Dermis microvascular lymphatic vessel endothelial cell (primary cell): ENCODE measurements at regions not wholly inside any gene's neighbourhood (a gene's known extent, or its start where the extent isn't known, plus 50 kb on each side); places are given as distances from the start of the nearest gene placed in this dataset.

Source experiments
- DNase-seq, 2 donors: peaks; one replicate each; pipeline versions ENCODE4 v3.0.0 to v3.0.0-alpha.2; 2010; ENCODE audit warnings: low read depth in 2 of 2

DNA sequence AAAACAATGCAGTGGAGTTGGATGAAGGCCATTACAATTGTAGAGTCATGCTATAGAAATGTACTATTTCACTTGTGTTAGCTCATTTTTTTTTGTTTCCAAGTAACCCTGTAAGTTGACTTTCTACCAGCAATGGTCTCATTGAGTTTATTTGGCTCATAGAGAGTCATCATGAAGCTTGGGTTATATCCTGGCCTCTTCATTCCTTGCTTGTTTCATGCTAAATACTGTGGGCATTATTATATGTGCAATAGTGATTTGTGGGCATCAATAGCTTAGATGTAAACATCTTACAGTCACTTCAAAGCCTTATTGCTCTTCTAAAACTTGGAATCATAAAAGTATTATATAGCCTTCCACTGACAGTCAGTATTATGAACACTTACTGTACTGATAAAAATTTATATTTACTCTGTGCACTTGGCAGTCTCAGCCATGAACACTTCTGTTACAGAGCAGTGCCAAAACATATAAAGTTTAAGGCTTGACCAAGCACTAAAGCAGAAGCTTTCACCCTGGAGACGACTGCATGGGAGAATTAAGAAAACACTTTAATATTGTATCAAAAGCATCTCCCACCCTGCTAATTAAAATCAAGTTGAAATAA is 751.2 kb downstream of the SATB2 start:
- DNase-seq: no peak

DNA sequence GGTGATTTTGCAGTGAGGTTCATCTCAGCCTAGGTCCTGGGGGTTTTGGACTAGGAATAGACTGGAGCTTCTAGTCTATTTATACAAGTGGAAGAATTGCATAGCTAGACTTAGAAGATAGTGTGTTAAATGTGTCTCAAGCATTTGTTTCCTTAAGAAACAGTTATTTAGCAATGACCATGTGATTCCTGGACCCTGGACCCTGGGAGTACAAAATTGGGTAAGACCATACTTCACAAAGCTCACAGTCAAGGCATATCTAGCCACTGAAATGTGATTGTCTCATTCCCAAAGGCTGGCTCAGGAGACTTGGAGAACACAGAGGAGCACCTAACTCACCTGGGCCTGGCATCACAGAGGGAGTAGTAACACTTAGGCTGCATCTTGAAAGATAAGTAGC is 754.5 kb downstream of the SATB2 start:
- DNase-seq: no peak

DNA sequence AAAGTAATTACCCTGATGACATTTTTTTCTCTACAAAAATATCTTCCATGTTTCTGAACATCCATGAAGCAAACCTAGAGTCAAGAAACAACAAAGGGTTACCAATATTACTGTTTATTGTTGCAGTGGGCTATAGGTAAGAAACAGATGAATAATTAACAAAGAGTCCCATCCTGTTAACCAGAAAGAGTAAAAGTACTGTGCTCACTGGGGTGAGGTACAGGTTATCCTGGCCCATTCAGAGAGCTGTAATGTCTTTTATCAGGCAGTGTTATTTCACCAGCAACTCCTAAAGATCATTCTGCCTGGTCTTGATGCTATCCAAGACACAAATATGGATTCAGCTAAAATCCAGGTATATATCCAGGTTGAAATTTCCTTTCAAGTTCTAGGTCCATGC is 754.9 kb downstream of the SATB2 start:
- DNase-seq: no peak

DNA sequence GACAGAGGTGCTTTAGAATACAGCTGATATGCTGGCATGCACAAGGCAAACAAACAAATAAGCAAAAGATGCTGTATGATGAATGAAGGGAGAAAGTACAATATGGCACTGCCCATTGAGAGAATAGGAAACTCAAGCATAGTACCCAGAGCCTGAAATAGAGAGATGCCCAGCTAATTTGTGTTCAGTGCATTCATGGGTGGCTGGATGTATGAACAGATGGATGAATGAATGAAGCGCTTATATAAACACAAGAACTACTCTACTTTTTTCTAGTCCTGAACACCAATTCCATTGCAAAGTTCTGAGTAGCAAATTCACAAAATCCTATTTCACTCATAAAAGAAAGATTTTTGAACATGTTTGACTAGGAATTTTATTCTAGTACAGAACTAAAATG is 756.3 kb downstream of the SATB2 start:
- no peak for DNase-seq

DNA sequence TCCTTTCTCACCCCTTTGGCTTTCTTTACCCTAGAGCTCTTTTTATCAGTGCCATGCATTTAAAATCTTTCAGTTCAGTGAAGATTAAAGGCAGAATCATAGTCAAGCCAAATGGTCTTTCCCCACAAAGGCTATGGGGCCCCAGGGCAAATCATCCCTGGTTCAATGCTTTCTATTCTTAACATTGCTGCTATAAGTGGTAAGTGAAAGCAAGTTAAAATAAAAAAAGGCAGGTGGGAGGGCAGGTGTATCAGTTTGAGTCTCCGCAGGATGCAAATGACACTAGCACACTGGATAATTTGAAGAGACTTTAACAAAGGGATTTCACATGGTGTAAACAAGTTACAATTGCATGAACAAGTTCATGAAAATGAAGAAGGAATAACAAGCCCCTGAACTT is 757.4 kb downstream of the SATB2 start:
- DNase-seq: no peak

DNA sequence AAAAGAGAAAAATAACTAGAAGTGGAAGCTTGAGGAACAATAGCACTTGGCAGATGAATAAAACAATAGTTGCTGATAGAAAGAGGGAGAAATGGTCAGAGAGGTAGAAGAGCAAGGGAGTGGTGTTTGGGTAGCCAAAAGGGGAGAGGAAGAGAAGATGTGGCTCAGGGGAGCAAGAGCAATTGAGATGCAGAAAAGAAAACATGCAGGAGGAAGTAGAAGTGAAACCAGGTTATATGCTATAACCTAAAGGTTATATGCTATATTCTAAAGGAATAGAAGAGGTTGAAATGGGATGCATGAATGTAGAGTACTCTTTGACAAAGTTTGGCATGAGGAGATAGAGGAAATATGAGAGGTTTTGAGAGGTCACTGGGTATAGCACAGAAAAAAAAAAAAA is 759.5 kb downstream of the SATB2 start:
- no peak for DNase-seq

DNA sequence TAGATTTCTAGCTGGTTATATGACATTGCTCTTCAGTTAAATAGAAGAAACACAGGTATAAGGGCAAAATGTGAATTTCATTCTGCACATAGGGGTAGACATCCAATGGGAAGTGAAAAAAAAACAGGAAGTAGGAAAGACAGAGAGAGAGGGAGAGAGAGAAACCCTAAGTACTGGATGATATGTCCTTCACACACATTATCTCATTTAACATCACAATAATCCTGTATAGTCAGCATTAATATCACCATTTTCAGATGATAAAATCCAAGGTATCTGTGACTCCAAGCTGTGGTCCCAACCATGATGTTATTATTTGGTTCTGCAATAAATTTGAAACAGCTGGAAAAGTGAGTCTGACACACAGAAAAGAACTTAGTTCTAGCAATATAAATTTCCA is 759.9 kb downstream of the SATB2 start:
- DNase-seq: no peak

DNA sequence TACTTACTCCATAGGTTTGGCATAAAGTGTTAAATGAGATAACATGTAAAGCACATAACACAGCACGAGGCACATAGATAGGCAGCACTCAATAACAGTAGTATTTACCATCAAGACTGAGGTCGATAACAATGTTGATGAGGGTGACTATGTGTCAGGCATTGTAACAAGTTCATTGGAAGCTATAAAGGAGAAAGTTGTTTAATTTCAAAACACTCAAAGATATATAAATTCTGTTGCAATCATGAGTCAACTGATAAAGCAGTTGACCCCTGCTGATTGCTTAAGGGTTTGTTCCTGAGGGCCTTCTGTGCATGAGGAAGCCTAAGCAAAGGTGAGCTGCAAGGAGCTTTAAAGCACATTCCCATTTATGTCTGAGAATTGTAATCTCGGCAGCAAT is 760.5 kb downstream of the SATB2 start:
- no peak for DNase-seq

DNA sequence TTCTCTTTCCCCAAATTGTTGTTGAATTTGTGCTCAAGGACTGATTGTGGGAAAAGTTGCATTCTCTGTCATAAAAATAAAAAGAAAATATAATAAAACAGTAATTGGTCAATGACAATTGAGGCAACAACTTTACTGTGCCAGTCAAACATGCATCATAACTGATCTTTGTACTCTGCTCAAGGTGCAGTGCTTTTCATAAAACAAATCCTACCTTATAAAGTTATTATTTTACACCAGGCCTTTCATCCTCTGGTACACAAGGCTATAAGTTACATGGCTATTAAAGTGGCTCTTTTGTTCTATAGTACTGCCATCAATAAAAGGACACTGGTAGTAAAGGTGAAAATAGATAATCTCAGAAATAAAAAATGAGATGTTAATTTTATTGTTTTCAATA is 761.9 kb downstream of the SATB2 start:
- no peak for DNase-seq

DNA sequence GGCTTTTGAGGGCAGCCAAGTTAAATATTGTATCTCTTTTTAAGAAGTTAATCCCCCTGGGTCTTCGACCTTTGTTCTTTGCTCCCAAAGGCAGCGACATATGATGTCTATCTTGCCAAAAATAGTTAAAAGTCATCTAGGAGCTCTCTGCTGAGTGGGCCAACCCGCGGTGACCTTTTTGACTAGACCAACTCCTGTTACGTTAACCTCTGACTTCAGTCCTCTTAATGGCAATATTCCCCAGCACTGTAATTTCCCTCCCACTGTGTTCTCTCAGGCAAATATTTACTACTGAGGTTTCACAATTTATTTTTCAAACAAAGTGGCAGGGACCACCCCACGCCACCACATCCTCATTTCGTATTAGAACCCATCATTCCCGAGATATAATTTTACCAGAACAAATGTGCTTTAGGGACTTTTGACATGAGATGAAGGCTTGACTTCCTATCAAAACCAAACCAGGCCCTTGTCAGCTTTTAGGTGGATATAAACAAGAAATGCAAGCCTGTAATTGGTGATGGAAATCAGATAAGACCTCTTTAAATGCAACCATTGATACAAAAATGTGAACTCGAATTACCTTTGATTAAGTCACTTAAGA is 764.7 kb downstream of the SATB2 start:
- no peak for DNase-seq

DNA sequence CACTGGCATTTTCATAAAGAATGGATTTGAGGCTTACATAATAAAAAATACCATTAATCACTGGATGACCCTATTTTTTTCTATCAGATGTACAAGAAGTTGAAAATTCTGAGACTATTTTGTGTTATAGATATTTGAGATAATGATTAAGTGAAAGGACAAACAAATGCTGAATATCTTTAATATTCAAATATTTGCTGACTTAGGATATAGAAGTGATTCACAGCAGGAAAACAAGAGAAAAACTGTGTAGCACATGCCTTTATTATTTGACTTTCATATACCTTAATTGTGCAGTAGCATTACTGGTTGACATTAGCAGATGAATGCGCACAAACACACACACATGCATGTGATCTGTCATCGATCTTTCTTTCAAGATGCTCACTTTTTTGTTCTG is 766.5 kb downstream of the SATB2 start:
- DNase-seq: no peak

DNA sequence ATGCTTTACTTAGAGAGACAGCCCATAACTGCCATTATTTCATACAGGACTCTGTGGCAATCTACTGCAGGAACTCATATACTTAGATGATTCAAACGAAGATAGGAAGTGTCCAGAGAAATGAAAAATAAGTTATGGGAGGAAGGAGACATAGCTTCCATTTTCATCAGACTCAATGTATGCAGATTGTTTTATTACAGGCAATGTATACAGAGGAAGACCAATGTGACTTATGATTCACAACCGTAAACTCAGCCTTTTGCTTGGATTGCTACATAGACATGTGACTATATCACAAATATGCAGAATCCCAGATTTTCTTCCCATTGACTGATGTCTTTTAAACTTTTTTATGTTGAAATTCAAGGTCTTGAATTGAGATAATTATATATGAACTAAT is 793.4 kb downstream of the SATB2 start:
- DNase-seq: no peak

DNA sequence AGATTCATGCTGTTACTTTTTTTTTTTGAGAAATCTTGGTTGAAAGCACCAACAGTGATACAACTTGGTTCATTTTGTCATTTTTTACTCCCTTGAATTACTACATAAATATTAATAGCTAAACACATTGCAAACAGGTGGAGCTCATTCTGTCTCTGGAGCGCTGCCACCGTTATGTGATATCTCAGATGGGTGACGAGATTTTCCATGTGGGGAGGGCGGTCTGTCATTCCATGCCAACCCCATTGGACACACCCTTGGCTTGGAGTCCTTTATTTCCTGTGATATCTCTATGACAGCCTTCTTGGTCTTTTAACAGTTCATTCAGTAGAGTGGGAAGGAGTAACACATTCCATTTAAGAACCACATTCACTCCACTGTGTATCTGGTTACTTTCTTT is 794.8 kb downstream of the SATB2 start:
- no peak for DNase-seq

DNA sequence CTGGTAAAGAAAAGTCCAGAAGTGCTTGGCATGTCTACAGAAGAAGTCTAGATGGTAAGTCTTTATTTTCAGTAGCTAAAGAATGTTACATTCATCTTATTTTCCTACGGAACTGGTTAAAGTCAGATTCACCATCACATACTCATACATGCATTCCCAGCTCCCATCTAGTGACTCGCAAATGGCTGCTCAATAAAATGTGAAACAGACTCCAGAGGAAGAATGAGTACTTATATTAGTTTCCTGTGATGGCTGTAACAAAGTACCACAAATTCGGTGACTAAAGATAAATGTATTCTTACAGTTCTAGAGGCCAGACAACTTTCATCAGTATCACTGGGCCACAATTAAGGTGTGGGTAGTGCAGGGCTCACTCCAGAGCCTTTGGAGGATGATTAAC is 797.2 kb downstream of the SATB2 start:
- DNase-seq: no peak

DNA sequence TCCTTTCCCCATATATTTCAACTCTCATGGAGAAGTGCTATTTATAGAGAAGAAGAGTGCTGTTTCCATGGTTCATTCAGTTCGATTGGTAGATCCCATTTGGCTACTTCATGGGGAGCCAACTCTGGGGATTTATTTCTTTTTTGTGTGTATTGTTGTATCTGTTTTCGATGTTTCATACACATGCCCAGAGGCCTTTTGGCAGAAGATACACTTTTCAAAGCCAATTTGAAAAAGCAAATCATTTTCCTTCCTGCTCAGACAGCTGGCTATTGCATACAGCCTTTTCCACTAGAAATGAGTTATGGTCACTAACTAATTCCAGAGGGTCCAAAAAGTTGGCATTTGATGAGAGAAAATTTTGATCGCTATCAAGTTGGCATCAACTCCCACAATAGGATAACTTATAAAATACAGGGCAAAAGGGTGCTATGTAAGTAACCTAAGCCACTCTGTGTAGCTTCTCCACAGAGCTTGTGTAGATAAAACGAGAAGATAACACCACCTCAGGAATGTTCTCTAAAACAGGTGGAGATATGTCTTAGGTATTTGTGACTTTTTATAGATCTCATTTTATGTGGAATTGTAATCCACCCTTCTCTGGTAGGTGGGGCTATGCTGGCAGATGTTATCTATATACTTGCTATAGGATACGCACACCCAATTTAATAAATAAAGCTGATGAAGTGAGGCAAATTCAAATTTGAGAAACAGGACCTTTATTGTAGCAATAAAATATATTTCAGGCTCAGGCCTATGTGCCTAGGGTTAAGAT is 798.5 kb downstream of the SATB2 start:
- no peak for DNase-seq

DNA sequence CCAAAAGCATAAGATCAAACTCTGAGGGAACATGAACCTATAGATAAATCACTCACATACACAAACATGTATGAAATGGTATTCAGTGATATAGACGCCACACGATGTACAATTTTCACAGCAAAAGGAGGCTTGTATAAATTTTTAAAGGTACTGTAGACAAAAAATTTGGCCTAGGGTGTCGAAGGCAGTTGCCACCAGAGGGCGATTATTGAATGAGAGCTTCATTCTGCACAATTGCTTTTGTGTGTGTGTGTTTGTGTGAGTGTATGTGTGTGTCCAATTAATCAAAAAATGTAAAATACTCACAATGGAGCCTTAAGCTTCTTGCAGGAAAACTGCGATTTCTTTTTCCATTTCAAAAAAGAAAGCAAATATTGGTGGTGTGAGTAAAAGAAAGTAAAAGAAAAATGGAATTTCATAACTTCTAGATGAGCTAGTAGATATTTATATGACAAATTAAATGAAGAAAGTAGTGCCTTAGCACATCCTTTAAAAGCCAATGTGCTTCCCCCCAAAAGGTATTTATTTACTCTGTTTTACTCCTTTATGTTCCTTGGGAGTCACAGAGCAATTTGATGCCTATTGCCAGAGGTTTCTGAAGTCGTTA is 800.1 kb downstream of the SATB2 start:
- no peak for DNase-seq

DNA sequence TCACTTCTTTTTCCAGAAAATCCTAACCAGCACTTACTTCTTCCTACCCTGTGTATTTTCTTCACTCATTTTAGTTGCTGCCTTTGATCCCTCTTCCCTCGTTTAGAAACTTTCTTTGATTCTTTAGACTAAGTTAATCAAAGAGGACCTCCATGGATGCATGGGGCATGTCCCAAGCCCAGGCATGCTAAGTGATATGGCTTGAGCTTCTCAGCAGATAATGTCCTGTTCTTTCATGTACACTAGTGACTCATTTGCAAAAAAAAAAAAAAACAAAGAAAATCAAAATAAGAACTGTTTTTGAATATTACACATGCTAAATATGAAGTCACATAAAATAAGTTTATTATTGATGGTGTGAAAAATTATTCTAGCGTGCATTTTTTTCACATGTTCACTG is 800.9 kb downstream of the SATB2 start:
- no peak for DNase-seq

DNA sequence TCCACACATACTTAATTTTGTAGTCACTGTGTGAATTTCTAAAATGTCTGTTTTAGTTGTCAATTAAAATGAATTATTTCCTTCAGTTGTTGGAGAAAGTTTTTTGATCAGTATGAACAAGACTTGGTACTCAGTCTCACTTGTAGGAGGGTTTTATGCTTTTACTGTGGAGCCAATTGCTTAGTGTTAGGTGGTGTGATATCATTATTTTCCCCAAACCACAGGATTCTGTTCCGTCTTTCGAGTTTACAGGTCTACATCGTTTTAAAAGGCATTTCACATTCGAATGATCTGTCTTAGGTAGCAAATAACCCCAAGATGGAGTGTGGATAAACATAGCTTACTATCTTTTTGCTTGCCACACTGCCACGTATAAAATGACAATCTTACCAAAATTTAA is 803.1 kb downstream of the SATB2 start:
- no peak for DNase-seq

DNA sequence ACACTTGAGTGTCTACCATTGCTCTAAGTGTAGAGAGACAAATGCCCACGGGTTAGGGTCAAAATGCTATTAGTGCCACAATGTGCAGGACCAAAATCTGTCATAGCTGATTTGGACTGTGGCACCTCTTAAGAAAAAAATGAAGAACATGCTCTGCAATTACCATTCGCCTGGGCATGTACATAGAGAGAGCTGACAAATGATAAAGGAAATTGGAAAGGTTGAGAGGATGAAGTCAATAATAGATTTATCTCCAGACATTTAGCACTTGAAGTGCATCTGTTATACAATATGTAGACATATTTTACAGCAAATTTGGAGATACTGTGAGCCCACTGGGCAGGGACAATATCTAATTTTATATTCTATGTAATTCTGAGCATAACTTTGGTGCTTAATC is 804.4 kb downstream of the SATB2 start:
- DNase-seq: no peak

DNA sequence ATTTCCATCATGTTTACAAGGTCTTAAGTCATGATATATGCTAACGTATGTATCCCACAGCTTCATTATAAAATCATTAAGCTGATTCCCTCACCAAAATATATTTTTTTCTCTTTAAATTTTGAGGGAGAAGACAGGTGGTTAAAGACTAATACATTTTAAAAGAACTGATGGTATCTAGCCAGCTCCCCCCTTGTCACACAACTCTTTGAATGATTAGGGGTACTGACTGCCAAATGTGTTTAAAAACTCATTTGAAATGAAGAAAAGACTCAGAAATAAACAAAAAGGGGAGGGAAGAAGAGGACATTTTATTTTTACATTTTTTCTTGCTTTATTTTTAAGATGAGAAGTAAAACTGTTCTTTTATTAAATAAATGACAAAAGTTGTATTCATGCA is 805.3 kb downstream of the SATB2 start:
- no peak for DNase-seq

DNA sequence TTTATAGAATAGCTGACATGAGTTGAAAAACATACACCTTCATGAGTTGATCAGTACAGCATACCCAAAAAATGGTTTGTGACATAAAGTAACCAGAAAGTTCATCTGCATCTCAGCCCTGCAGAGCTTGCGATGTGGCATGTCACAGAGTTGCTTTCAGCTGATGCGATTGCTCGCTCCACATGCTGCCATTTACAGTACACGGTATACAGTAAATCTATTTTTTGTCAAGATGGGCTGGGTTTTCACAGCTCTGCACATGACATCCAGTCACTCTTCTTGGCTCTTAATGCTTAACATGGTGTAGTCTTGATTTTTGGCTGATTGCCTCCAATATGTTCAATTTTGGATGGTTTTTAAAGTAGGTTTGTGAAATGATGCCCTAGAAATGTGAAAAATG is 811.9 kb downstream of the SATB2 start:
- no peak for DNase-seq

DNA sequence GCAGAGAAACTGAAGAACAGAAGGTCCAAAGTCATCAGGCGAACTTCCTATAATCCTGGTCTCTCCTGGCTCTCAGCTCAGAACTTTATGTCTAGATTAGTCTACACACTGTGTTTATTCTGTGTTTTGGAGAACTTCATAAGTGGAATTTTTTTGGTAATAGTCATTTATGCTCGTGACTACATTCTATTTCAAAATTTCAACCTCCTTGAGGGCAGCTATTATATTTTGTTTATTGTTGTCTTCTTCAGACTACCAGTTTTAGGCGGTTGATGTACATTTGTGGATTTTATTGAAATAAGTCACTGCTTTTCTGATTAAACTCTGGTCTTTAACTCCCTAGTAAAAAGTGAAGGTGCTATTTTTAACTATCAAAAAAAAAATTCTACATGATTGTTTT is 816.6 kb downstream of the SATB2 start:
- no peak for DNase-seq

DNA sequence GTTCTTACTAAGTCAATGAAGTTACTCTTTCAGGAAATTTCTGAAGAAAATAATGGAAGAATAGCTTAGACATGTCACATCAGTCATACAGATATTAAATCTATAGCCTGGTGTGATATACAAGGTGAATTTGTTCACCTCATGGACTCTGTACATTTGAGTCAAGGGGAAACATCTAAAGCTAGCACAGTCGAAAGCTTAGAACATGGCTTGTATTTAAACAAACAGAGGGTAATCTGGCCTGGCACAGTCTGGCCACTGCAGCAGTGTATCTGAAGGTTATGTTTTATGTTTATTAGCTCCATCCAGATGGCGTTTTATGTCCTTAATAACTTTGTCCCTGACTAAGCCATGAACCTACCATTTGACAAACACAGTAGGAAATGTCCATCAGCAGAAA is 817.3 kb downstream of the SATB2 start:
- DNase-seq: no peak
